ENCODE measurements at regions not wholly inside any gene's neighbourhood (a gene's known extent, or its start where the extent isn't known, plus 50 kb on each side); places are given as distances from the start of the nearest gene placed in this dataset.
A peak's percentile ranks its signal among the peaks of the same experiment; 100 is the strongest.
"Not testable (repeated sequence)": the region's sequence is repeated elsewhere in the genome, so short reads cannot be mapped to it uniquely, and the experiment has no call there.

DNA sequence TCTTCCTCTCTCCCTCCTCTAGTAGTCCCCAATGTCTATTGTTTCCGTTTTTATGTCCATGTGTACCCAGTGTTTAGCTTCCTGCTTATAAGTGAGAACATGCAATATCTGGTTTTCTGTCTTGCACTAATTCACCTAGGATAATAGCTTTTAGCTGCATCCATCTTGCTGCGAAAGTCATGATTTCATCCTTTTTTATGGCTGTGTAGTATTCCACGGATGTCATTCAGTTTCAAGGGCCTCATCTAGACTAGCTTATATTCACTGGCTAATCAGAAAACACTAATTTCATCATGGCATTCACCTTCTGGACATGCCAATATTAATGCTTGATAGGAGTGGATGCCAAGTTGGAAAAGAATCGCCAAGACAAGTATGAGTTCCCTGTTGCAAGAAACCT lies 619.6 kb upstream of the AUTS2 start:
- no peak for DNase-seq

DNA sequence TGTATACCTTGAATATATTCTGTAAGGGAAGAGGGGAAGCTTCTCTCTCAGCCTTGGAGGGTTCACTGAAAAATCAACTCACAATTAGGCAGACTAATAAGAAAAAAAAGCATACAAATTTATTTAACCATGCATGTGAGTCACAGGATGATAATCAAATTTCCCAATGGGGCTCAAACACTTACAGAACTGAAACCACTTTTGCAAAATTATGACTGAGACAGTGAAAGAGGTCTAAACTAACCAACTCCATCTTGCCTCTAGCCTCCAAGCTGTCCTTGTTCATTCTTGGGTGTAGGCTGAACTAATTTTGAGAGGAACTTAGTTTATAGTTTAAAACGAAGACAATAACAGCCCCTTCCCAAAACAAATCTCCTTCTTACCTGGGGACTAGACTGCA lies 618.3 kb upstream of the AUTS2 start:
- no peak for DNase-seq

DNA sequence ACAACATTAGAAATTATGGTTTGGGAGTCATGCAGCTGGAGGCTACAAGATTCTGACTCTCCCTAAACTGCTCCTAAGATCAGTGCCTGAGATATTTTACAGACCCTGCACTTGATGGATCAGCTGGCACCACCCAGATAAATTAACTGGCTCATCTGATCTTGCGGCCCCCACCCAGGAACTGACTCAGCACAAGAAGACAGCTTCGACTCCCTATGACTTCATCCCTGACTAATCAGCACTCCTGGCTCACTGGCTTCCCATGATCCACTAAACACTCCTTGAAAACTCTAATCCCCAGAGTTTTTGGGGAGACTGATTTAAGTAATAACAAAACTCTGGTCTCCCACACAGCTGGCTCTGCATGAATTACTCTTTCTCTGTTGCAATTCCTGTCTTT lies 617.8 kb upstream of the AUTS2 start:
- DNase-seq, result not testable (repeated sequence)

DNA sequence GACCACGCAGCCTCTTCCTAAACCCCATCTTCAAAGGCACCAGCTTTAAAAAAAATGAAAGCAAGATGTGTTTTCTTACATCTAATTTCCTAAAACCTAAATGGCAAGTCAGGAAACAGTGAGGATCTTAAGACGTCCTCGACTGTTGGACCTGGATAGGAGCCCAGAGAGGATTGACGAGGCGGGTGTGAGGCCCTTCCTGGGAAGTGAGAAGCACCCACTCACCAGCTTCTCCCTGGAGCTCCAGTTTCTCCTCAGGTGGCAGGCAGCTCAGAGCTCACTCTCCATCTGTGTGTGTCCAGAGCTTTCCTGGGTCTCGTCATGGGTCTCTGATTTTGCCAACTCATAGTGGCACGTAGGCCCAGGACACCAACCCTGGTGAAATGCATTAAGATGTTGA lies 614.0 kb upstream of the AUTS2 start:
- no peak for DNase-seq

DNA sequence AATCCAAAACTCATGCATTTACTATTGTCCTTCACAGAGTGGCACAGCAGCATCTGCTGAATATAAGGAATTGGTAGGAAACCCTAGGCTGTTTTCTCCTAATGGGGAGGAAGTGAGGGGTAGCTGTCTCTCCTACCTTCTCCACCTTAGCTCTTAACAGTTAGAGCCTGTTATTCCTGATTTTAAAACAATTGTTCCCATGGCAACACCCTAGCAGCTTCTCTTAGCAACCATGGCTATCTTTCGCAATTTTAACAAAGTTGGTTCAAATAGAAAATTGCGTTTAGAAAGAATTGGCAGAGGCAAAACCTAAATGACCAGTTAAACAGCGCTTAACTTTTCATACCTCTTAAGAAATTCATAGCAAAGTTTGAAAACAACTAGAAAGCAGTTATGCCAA lies 603.4 kb upstream of the AUTS2 start:
- DNase-seq, result no peak

DNA sequence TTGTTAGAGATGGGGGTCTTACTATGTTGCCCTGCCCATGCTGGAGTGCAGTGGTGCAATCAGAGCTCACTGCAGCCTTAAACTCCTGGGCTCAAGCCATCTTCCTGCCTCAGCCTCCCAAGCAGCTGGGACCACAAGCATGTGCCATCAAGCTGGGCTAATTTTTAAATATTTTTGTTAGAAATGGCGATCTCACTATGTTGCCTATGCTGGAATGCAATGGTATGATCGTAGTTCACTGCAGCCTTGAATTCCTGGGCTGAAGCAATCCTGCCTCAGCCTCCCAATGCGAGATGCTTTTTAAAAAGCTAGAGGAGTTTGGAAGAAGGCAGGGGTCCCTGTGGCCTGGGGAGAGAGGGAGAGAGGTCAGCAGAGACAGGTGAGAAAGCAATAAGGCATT lies 600.1 kb upstream of the AUTS2 start:
- DNase-seq, result no peak

DNA sequence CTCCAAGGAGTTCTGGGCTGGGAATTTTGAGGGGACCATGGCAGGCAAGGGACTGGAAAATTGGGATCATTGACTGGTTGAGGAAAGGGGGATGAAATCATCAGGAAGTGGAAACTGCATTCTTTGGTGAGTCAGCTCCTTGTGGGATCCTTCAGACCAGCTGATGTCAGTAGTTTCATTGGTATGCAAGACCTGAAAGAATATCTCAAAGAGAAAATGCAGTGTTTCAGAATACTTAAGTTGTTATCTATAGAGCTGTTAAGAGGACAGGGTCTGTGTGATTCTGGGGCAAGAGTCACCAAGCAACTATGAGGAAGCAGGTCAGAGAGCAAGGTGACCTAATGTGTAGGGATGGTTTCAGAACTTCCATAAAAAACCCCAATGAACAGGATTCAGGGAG lies 595.9 kb upstream of the AUTS2 start:
- no peak for DNase-seq

DNA sequence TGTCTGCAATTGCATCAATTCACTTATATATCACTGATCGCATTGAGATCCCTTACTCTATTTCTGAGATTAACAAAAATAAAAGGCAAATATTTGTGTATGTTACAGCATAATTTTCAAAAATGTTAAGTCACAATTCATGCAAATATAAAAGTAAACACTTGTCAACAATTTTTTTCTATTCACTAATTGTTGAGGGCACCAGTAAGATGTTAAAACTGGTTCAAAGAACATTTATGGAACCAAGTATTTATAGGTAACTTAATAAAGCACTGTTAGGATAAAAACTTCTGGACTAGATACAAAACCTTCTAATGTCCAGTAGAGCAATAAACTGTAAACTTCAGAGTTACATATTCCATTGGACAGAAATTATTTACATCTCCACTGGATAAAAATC lies 586.1 kb upstream of the AUTS2 start:
- DNase-seq, result no peak

DNA sequence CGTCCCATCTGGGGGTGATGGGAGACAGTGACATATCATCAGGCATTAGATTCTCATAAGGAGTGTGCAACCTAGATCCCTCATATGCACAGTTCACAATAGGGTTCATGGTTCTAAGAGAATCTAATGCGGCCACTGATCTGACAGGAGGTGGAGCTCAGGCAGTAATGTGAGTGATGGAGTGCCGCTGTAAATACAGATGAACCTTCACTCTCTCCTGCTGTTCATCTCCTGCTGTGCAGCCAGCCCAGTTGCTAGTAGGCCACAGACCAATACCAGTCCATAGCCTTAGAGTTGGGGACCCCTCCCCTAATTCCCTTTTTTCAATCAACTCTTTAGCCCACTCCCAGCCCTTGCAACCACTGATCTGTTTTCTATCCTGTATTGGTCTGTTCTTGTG lies 581.1 kb upstream of the AUTS2 start:
- DNase-seq, result no peak

DNA sequence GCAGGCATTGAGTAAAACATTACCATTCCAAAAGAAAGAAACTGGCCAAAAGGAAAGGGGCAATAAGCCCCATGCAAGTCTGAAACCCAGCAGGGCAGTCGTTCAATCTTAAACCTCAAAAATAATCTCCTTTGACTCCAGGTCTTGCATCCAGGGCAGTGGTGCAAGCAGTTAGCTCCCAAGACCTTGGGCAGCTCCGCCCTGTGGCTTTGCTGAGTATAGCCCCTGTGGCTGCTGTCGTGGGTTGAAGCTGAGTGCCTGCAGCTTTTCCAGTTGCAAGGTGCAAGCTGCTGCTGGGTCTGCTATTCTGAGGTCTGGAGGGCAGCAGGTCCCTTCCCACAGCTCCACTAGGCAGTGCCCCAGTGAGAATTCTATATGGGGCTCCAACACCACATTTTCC lies 580.1 kb upstream of the AUTS2 start:
- peak in 1 of 2 experiments; percentile 3 for DNase-seq

DNA sequence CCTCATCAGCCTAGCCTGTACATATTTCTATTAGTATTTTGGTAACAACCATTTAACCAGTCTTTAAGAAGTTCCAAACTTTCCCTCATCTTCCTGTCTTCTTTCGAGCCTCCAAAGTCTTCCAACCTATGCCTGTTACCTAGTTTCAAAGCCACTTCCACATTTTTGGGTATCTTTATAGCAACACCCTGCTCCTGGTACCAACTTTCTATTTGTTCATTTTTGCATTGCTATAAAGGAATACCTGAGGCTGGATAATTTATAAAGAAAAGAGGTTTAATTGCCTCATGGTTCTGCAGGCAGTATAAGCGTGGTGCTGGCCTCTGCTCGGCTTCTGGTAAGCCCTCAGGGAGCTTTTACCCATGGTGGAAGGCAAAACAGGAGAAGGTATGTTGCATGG lies 578.8 kb upstream of the AUTS2 start:
- no peak for DNase-seq

DNA sequence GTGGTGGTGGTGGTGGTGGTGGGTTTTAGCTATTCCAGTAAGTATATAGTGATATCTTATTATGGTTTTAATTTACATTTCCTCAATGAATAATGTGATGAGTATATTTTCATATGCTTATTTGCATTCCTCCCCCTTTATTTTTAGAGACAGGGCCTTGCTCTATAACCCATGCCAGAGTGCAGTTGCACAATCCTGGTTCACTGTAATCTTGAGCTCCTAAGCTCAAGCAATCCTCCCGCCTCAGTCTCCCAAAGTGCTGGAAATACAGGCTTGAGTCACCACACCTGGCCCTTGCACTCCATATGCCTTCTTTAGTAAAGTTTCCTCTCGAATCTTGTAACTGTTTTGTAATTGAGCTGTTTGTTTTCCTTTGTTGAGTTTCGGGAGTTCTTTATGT lies 577.7 kb upstream of the AUTS2 start:
- DNase-seq, result no peak

DNA sequence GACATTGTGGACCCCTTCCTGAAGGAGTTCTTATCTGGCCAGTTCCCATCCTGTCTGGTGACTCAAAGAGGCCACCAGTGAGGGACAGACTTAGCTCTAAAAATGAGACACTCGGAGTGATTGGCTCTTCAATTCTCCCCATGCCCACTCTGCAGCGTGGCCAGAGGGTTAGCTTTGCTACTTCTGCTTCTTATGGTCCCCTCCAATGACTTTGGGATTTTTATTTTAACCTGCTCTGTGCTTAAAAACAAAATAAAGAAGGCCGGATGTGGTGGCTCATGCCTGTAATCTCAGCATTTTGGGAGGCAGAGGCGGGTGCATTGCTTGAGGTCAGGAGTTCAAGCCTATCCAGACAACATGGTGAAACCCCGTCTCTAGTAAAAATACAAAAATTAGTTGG lies 573.0 kb upstream of the AUTS2 start:
- no peak for DNase-seq

DNA sequence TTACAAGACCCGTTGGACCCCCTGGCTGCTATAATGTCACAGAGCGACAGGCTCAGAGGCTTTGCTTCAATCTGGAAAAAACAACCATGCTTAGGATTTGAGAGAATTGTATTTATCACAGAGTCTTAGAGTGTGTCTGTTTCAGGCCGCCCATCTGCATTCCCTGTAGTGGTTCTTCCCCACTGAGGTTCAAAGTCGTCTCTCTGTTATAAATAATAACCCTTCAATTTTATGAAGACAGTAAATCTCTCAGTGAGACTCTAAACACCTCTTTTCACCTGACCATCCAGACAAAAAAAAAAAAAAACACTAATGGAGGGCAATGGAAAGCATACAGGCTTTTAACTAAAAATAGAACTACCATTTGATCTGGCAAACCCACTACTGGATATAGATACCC lies 565.4 kb upstream of the AUTS2 start:
- no peak for DNase-seq

DNA sequence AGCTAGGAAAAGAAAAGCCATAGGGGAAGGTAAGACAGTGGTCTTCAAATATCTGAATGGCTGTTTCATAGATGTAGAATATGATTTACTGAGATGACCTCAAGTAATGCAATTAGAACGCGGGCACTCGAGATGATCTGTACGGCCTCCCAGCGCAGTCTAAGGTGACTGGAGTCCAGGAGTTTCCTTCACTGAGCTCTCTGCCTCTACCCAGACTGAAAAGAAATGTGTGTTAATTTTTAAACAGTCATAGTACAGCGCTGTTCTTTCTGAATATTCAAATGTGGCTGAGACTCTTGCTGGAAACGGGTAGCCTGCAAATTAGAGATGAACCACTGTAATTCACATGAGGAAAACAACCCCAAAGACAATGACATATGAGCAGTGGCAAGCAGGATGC lies 562.4 kb upstream of the AUTS2 start:
- no peak for DNase-seq

DNA sequence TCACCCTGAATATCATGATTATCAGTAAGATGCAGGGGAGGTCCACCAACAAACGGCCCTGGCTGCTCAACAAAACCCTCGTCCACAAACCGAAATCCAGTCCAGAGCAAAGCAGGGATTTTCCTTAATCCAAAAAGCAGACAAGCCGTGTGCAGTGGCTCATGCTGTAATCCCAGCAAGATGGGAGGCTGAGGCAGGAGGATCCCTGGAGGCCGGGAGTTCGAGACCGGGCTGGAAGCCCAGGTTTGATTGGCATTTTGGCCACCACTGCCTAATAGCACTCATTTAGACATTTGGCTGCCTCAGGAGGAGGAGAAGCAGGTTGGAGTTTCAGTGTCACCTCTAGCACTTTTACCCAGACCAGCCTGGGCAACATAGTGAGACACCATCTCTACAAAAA lies 562.0 kb upstream of the AUTS2 start:
- DNase-seq, result no peak

DNA sequence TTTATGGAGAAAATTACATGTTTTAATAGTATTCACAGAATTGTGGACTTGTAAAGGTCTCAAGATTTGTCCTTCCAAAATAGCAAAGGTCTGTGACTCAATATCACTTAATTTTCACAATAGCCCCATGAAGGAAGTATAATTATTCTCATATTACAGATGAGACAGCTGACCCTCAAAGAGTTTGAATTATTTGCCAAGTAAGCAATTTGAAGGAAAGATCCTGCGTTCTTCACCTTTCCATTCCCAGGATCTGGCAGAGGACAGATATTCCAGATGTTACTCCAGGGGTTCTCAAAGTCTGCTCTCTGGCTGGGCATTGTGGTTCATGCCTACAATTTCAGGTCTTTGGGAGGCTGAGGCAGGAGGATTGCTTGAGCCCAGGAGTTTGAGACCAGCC lies 559.4 kb upstream of the AUTS2 start:
- DNase-seq, result no peak

DNA sequence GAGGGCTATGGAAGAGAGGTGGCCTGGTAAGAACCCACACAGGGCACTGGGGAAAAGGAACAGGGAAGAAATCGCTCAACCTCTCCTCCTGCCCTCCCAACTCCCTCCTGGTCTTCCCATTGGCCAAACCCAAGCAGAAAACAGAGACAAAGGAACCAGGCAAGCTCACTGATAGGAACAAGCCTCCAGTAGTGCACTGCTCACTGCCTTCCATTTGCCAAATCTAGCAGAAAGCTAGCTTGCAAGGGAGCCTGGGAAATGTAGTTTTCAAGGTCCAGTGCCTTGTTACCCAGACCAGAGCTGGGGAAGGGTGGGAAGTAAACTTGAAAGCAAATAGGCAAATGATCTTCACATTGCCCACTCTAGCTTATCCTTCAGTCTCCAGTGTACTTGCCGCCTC lies 556.1 kb upstream of the AUTS2 start:
- no peak for DNase-seq

DNA sequence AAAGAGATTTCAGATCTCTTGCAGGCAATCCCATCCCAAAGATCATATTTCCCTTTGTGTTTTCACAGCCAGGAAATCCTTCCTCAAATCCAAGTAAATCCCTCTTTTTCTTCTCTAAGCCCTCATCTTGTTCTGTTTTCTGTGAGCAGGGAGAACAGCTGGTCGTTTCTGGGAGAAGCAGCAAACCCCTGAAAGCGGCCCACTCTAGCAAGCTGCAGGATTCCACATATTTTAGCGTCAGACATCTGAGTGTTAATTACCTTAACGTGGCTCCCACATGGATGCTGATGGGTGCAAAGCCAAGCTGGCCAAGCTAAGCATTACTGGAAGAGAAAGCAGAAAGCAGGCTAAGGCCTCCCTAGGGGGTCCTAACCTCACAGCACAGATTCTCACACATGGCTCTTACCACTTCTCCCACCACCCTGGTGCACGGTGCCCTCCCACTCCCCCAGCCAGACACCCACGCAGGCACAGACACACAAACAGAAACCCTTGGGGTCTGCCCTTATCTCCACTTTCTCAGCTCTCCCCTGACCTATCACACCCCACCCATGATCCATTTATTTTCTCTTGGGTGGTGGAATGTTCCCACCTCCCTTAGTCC lies 551.0 kb upstream of the AUTS2 start:
- no peak for DNase-seq

DNA sequence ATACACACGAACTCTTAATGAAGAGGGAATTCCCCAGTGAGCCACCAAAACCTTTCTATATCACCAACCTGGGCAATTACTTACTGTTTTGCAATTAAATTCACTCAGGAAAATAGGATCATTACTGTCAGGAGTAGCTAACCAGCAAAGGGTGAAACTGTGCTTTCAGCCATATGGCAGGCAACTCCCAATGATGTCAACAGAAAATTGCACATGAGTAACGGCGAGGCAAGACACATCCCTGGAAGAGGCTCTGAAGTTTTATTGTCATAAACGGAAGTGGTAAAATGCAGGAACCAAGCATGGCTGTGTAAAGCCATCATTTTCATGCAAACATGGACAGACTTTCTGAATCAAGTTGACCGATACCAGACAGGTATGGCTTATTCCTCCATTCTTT lies 548.9 kb upstream of the AUTS2 start:
- no peak for DNase-seq

DNA sequence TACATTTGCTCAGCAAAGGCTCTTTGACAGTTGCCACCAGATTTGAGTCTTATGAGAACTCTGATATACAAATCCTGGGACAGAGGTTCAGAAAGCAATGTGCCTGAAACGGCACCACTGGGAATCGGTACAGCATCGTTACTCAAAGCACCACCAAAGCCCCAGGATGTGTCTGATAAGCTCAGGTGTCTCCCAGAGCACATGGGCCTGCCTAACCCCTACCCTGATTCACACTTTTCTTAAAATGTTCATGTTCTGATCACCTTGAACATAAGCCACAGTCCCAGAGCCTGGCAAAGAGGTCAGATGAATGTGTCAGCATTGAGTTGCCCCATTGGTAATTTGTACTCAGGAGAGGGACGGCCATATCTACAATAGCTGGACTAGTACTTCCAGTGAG lies 545.8 kb upstream of the AUTS2 start:
- no peak for DNase-seq

DNA sequence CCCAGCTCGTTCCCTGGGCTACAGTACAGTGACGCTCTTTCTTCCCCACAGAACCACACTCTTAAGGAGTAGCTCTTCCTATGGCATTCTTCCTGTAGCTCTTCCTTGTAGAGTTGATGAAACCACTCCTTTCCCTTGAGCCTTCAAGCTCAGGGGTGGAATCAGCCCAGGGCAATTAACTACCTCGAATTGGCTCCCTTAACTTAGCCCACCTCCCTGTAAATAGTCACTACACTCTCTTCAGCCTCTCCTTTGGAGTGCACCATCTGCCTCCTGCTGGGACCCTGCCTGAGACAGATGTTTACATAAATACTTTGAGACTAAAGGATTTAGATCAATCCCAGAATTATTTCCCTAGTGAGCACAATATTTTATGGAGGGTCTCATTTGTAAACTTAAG lies 537.8 kb upstream of the AUTS2 start:
- no peak for DNase-seq

DNA sequence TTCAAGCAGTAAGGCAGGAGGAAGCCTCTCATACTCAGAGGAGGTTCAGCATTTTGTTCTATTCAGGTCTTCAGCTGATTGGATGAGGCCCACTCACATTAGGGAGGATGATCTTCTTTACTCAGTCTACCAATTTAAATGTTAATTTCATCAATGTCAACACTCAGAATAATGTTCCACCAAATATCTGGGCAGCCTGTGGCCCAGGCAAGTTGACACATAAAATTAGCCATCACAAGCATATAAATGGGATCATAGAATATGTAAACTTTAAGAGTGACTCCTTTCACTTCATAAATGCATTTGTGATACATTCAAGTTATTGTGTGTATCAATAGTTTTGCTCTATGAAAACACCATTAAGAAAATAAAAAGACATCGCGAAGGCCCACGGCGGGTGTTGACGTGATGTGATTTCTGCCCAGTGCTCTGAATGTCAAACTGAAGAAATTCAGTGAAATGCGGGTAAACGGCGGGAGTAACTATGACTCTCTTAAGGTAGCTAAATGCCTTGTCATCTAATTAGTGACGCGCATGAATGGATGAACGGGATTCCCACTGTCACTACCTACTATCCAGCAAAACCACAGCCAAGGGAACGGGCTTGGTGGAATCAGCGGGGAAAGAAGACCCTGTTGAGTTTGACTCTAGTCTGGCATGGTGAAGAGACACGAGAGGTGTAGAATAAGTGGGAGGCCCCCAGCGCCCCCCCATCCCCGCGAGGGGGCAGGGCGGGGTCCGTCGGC lies 536.1 kb upstream of the AUTS2 start:
- DNase-seq, result no peak

DNA sequence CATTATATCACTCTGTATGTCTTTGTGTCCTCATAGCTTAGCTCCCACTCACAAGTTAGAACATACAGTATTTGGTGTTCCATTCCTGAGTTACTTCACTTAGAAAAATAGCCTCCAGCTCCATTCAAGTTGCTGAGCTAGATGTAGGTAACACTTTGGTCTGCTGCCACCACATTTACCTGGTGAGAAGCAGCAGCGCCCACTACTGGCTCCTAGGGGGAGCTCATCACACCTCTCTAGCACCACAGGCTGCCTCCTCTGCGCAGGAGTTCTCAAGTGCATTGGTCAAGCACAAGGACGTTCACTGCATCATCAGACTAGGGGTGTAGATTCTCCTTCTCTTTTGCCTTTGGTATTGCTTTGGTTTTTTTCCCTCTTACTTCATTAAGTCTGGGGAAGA lies 530.9 kb upstream of the AUTS2 start:
- peak; percentile 22 to 24 for DNase-seq

DNA sequence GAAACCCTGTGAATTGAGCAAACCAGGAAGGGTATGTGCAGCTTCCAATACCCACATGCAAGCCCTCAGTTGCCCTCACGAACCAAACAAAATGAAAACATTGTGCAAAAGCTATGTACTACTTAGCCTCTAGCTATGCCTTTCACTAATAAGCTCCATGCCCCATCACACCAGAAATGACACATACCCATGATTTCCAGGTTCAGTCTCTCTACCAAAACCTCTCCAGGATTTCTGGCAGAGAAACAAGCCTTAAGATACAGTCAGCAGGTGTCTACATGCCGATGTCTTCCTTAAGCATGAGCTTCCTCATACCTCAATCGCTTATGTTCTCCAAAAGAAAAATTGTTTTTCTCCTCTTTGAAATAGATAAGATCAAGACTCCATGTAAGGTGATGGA lies 527.8 kb upstream of the AUTS2 start:
- DNase-seq, result no peak

Measured in SHP77 (cell line).